HCT116 (cell line): ENCODE measurements at regions not wholly inside any gene's neighbourhood (a gene's known extent, or its start where the extent isn't known, plus 50 kb on each side); places are given as distances from the start of the nearest gene placed in this dataset.

Source experiments
- ATAC-seq: fragments of 200-7000 bp; cut with Tn5 transposase; 2 replicates; pipeline ENCODE4 v1.9.1; 2020; ENCODE audit warnings: mild to moderate bottlenecking, moderate library complexity
- BruUV-seq: library from RNA; stranded (reverse); fragments of 400-500 nt; replicated peaks from 2 replicates; lab custom pipeline; 2021; lab: Mats Ljungman, UMichigan
- CTCF ChIA-PET: fragments of 300-600 bp; sonication (Branson Sonifier 250); formaldehyde crosslinking; loops from one replicate; lab custom pipeline; 2021; ENCODE audit warnings: antibody characterized with exemption; lab: Charles Lee
- POLR2A ChIA-PET: fragments of 300-600, 350-600 bp; sonication (Branson Sonifier 250); formaldehyde crosslinking; loops from one replicate; lab custom pipeline; 2021; ENCODE audit warnings: antibody characterized with exemption; lab: Charles Lee
- RAD21 ChIA-PET, 2 experiments: fragments of 300-600 bp; sonication (Branson Sonifier 250); formaldehyde crosslinking; loops; one replicate each; lab custom pipeline; 2023; ENCODE audit warnings: low total read pairs in 2 of 2; ENCODE audit not compliant: uncharacterized antibody in 2 of 2, unreplicated experiment in 2 of 2, low non-redundant PET in 1 of 2; lab: Charles Lee
- DNase-seq: peaks from one replicate; pipeline ENCODE4 v3.0.0-alpha.2; 2010; ENCODE audit warnings: low read depth, low spot score
- H2AFZ ChIP-seq: fragments of 200-600 bp; shearing (Covaris generic), sonication (generic); 2 replicates; pipeline ENCODE4 v1.6.1; 2017; ENCODE audit warnings: low read depth, mixed run types, mixed read lengths, antibody characterized with exemption, low read length; ENCODE audit not compliant: poor library complexity, severe bottlenecking
- H3K27ac ChIP-seq: 2 replicates; pipeline ENCODE4 v1.5.1; 2012; ENCODE audit warnings: low read depth, low read length
- H3K27me3 ChIP-seq: fragments of 200-600 bp; sonication (generic); 2 replicates; pipeline ENCODE4 v1.6.1; 2016; ENCODE audit warnings: mixed run types, low read length, mixed read lengths; ENCODE audit not compliant: insufficient read depth
- H3K36me3 ChIP-seq, 2 experiments: fragments of 200-500 bp in 1 of 2; fragments of 200-600 bp in 1 of 2; sonication (Bioruptor generic) in 1 of 2; sonication (generic) in 1 of 2; 2 replicates each; pipeline versions ENCODE4 v1.5.1 to v1.6.1; 2014 to 2016; ENCODE audit warnings: low read length in 2 of 2, inconsistent platforms in 1 of 2, mixed read lengths in 1 of 2, mixed run types in 1 of 2; ENCODE audit not compliant: insufficient read depth in 2 of 2, control insufficient read depth in 1 of 2
- H3K4me1 ChIP-seq, 2 experiments: fragments of 200-600 bp in 1 of 2; sonication (generic) in 1 of 2; 2 replicates each; pipeline versions ENCODE4 v1.5.1 to v1.6.1; 2012 to 2017; ENCODE audit warnings: low read length in 2 of 2, inconsistent platforms in 1 of 2, mild to moderate bottlenecking in 1 of 2, mixed read lengths in 1 of 2, mixed run types in 1 of 2, moderate library complexity in 1 of 2; ENCODE audit not compliant: insufficient read depth in 2 of 2, control insufficient read depth in 1 of 2
- H3K4me2 ChIP-seq: fragments of 200-600 bp; sonication (generic); 2 replicates; pipeline ENCODE4 v1.6.1; 2017; ENCODE audit warnings: mixed run types, low read length, mixed read lengths
- H3K4me3 ChIP-seq, 2 experiments: fragments of 200-600 bp in 1 of 2; sonication (generic) in 1 of 2; replicated peaks in 1 of 2; 2 replicates each; pipeline ENCODE4 v1.5.1; 2011 to 2016; ENCODE audit warnings: low read length in 2 of 2, control low read depth in 1 of 2, low read depth in 1 of 2, mild to moderate bottlenecking in 1 of 2, mixed read lengths in 1 of 2, mixed run types in 1 of 2
- H3K79me2 ChIP-seq: fragments of 200-600 bp; sonication (generic); 2 replicates; pipeline ENCODE4 v1.6.1; 2017; ENCODE audit warnings: mild to moderate bottlenecking, mixed run types, low read length, moderate library complexity, mixed read lengths; ENCODE audit not compliant: insufficient read depth
- H3K9ac ChIP-seq: fragments of 200-600 bp; sonication (generic); 2 replicates; pipeline ENCODE4 v1.6.1; 2016; ENCODE audit warnings: low read length, mixed read lengths
- H3K9me2 ChIP-seq: fragments of 200-600 bp; sonication (generic), shearing (Covaris generic); 2 replicates; pipeline ENCODE4 v1.6.1; 2017; ENCODE audit warnings: mixed run types, mild to moderate bottlenecking, moderate library complexity; ENCODE audit not compliant: insufficient read depth
- H3K9me3 ChIP-seq, 2 experiments: fragments of 200-500 bp in 1 of 2; fragments of 200-600 bp in 1 of 2; sonication (Bioruptor generic) in 1 of 2; sonication (generic) in 1 of 2; 2 replicates each; pipeline ENCODE4 v1.6.1; 2014 to 2017; ENCODE audit warnings: low read length in 2 of 2, mixed read lengths in 2 of 2, inconsistent platforms in 1 of 2, low read depth in 1 of 2, mild to moderate bottlenecking in 1 of 2, mixed run types in 1 of 2, moderate library complexity in 1 of 2; ENCODE audit not compliant: control insufficient read depth in 1 of 2, insufficient read depth in 1 of 2
- H4K20me1 ChIP-seq: fragments of 200-600 bp; sonication (generic), shearing (Covaris generic); 2 replicates; pipeline ENCODE4 v1.6.1; 2017; ENCODE audit warnings: mixed run types, mild to moderate bottlenecking, moderate library complexity; ENCODE audit not compliant: insufficient read depth
- CBX3 ChIP-seq: IDR thresholded peaks from 2 replicates; pipeline ENCODE4 v1.6.1; 2012; ENCODE audit warnings: low read depth
- CEBPB ChIP-seq: IDR thresholded peaks from 2 replicates; pipeline ENCODE4 v1.6.1; 2012; ENCODE audit warnings: low read depth
- EGR1 ChIP-seq: IDR thresholded peaks from 2 replicates; pipeline ENCODE4 v1.6.1; 2012; ENCODE audit warnings: low read depth
- EZH2 ChIP-seq: fragments of 200-600 bp; sonication (generic); IDR thresholded peaks from 2 replicates; pipeline ENCODE4 v1.6.1; 2017; ENCODE audit warnings: antibody characterized with exemption, mixed run types
- EZH2phosphoT487 ChIP-seq: fragments of 200-600 bp; IDR thresholded peaks from 2 replicates; pipeline ENCODE4 v1.6.1; 2018; ENCODE audit warnings: antibody characterized with exemption, borderline replicate concordance
- JUND ChIP-seq: IDR thresholded peaks from 2 replicates; pipeline ENCODE4 v1.6.1; 2012
- POLR2A ChIP-seq: IDR thresholded peaks from 2 replicates; pipeline ENCODE4 v1.7.0; 2011; ENCODE audit warnings: borderline replicate concordance; ENCODE audit not compliant: insufficient read depth, insufficient read length; ENCODE audit errors: extremely low read depth
- POLR2AphosphoS5 ChIP-seq: IDR thresholded peaks from 2 replicates; pipeline ENCODE4 v1.6.1; 2011; ENCODE audit warnings: mild to moderate bottlenecking, low read depth, low read length, moderate library complexity
- RAD21 ChIP-seq: IDR thresholded peaks from 2 replicates; pipeline ENCODE4 v1.6.1; 2012; ENCODE audit warnings: low read depth, mild to moderate bottlenecking
- SRF ChIP-seq: IDR thresholded peaks from 2 replicates; pipeline ENCODE4 v1.6.1; 2012; ENCODE audit warnings: low read depth
- YY1 ChIP-seq: IDR thresholded peaks from 2 replicates; pipeline ENCODE4 v1.6.1; 2011; ENCODE audit warnings: low read length, low read depth, moderate library complexity, mild to moderate bottlenecking; ENCODE audit not compliant: insufficient replicate concordance; ENCODE audit errors: extremely low read depth
- intact Hi-C: fragments of 100-400 bp; cut with micrococcal nuclease; formaldehyde crosslinking; loops from 2 replicates; pipeline ENCODE4 v1.10.0; 2022
- TF ChIP-seq, protein P1 (sequence below): IDR thresholded peaks from 2 replicates; pipeline ENCODE4 v1.6.1; 2012
- TF ChIP-seq, protein P2 (sequence below): IDR thresholded peaks from 2 replicates; pipeline ENCODE4 v1.6.1; 2012; ENCODE audit warnings: low read depth
- TF ChIP-seq, protein P3 (sequence below): IDR thresholded peaks from 2 replicates; pipeline ENCODE4 v1.6.1; 2011; ENCODE audit warnings: mild to moderate bottlenecking, low read length, moderate library complexity; ENCODE audit not compliant: insufficient replicate concordance; ENCODE audit errors: extremely low read depth
- TF ChIP-seq, protein P4 (sequence below): IDR thresholded peaks from 2 replicates; pipeline ENCODE4 v1.6.1; 2012

DNA sequence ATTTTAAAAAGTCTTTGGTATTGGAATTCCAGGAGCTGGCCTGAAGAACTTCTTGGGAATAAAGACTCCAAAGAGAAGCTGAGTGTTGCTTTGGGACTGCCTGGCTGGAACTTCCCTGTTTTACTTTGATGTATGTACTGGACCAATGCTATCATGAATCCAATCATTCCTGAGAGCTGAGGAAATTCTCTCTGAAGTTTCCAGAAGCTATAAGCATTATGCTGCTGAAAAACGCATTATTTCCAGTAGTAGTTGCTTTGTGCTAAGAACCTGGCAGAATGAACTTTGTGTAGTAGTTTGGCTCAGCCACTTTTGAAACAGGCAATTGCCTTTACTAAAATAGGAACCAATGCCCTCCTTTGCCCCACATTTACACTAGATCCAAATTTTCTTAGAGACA lies 260.7 kb downstream of the HLX start:
- Histone ChIP-seq H3K9me3 (no peaks in the 10 kb centered on the region), H3K4me1 (no peaks in the 10 kb centered on the region), H3K36me3 (no peaks in the 10 kb centered on the region), H3K4me3 (no peak overlapping the region), H3K27ac (no peak overlapping the region), H3K4me2 (no peak overlapping the region), H2AFZ (no peak overlapping the region), H4K20me1 (no peaks in the 10 kb centered on the region), H3K9me2 (no peaks in the 10 kb centered on the region), H3K27me3 (no peaks in the 10 kb centered on the region), H3K79me2 (no peaks in the 10 kb centered on the region), H3K9ac (no peak overlapping the region)
- intact Hi-C loops: no loop called here
- BruUV-seq: no TSS peak
- CTCF ChIA-PET: no interaction called here
- DNase-seq (no peak), ATAC-seq (no peak)
- RAD21 ChIA-PET: no interaction called here
- POLR2A ChIA-PET: no interaction called here
- TF ChIP-seq, protein P1, sequence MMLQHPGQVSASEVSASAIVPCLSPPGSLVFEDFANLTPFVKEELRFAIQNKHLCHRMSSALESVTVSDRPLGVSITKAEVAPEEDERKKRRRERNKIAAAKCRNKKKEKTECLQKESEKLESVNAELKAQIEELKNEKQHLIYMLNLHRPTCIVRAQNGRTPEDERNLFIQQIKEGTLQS: no peak
- TF ChIP-seq POLR2A: no peak
- no peak for TF ChIP-seq EZH2phosphoT487
- TF ChIP-seq, protein P2, sequence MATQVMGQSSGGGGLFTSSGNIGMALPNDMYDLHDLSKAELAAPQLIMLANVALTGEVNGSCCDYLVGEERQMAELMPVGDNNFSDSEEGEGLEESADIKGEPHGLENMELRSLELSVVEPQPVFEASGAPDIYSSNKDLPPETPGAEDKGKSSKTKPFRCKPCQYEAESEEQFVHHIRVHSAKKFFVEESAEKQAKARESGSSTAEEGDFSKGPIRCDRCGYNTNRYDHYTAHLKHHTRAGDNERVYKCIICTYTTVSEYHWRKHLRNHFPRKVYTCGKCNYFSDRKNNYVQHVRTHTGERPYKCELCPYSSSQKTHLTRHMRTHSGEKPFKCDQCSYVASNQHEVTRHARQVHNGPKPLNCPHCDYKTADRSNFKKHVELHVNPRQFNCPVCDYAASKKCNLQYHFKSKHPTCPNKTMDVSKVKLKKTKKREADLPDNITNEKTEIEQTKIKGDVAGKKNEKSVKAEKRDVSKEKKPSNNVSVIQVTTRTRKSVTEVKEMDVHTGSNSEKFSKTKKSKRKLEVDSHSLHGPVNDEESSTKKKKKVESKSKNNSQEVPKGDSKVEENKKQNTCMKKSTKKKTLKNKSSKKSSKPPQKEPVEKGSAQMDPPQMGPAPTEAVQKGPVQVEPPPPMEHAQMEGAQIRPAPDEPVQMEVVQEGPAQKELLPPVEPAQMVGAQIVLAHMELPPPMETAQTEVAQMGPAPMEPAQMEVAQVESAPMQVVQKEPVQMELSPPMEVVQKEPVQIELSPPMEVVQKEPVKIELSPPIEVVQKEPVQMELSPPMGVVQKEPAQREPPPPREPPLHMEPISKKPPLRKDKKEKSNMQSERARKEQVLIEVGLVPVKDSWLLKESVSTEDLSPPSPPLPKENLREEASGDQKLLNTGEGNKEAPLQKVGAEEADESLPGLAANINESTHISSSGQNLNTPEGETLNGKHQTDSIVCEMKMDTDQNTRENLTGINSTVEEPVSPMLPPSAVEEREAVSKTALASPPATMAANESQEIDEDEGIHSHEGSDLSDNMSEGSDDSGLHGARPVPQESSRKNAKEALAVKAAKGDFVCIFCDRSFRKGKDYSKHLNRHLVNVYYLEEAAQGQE: no peak
- no peak for TF ChIP-seq EGR1
- no peak for TF ChIP-seq YY1
- TF ChIP-seq, protein P3, sequence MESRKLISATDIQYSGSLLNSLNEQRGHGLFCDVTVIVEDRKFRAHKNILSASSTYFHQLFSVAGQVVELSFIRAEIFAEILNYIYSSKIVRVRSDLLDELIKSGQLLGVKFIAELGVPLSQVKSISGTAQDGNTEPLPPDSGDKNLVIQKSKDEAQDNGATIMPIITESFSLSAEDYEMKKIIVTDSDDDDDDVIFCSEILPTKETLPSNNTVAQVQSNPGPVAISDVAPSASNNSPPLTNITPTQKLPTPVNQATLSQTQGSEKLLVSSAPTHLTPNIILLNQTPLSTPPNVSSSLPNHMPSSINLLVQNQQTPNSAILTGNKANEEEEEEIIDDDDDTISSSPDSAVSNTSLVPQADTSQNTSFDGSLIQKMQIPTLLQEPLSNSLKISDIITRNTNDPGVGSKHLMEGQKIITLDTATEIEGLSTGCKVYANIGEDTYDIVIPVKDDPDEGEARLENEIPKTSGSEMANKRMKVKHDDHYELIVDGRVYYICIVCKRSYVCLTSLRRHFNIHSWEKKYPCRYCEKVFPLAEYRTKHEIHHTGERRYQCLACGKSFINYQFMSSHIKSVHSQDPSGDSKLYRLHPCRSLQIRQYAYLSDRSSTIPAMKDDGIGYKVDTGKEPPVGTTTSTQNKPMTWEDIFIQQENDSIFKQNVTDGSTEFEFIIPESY: no peak
- TF ChIP-seq RAD21: no peak
- TF ChIP-seq CEBPB: no peak
- TF ChIP-seq SRF: no peak
- no peak for TF ChIP-seq POLR2AphosphoS5
- TF ChIP-seq EZH2: no peak
- TF ChIP-seq CBX3: no peak
- TF ChIP-seq, protein P4, sequence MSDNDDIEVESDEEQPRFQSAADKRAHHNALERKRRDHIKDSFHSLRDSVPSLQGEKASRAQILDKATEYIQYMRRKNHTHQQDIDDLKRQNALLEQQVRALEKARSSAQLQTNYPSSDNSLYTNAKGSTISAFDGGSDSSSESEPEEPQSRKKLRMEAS: no peak
- TF ChIP-seq JUND: no peak
